ENCODE measurements at regions not wholly inside any gene's neighbourhood (a gene's known extent, or its start where the extent isn't known, plus 50 kb on each side); places are given as distances from the start of the nearest gene placed in this dataset.

GRCh38 chr2:46839045-46839444 lies 76.6 kb downstream of the MCFD2 start:
- DNase-seq = no peak
- Mint-ChIP-seq H3K4me3 (no peak overlapping the region), H3K27me3 (peaks cover 9 to 15% of the 10 kb centered on the region in 2 donors), H3K27ac (no peak overlapping the region), H3K9me3 (no peaks in the 10 kb centered on the region), H3K36me3 (ENCODE audit: insufficient read depth) (no peaks in the 10 kb centered on the region), H3K4me1 (ENCODE audit: low read depth in 2 of 2) (no peaks in the 10 kb centered on the region)
- ATAC-seq (replicated peaks) = no peak

DNA sequence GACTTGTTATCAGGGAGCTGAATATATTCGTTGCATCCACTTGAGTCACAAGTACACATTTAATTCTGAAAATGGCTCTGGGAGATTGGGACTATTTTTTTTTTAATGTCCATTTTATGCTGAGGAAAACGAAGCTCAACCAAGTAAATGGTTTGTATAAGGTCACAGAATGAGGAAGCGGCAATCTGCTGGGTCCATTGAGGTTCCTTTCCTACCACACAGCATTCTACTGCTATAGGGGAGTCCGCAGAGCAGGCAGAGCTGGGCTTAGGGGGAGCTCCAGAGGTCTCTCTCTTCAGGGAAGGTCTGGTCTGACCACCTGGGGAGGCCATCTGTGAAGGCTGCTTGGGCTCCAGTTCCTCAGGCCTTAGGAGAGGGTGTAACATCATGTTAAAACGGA lies 77.9 kb downstream of the MCFD2 start:
- Mint-ChIP-seq H3K4me3 (no peak overlapping the region), H3K4me1 (ENCODE audit: low read depth in 2 of 2) (no peaks in the 10 kb centered on the region), H3K27ac (no peak overlapping the region), H3K9me3 (peaks cover 0 to 2% of the 10 kb centered on the region in 2 donors), H3K27me3 (peaks cover under 1 to 15% of the 10 kb centered on the region in 2 donors), H3K36me3 (ENCODE audit: insufficient read depth) (no peaks in the 10 kb centered on the region)
- DNase-seq (no peak), ATAC-seq (replicated peaks) (no peak)

GRCh38 chr2:46837112-46837454 lies 78.5 kb downstream of the MCFD2 start:
- H3K4me3 Mint-ChIP-seq = no peak overlapping the region
- H3K9me3 Mint-ChIP-seq = peaks cover 0 to 2% of the 10 kb centered on the region in 2 donors
- peaks cover 2 to 16% of the 10 kb centered on the region in 2 donors for H3K27me3 Mint-ChIP-seq
- ATAC-seq (replicated peaks) (no peak), DNase-seq (no peak)
- H3K4me1 Mint-ChIP-seq (ENCODE audit: low read depth in 2 of 2) = no peaks in the 10 kb centered on the region
- no peak overlapping the region for H3K27ac Mint-ChIP-seq
- no peaks in the 10 kb centered on the region for H3K36me3 Mint-ChIP-seq (ENCODE audit: insufficient read depth)

- H3K9me3 Mint-ChIP-seq = peaks cover 0 to 2% of the 10 kb centered on the region in 2 donors
- no peak overlapping the region for H3K27ac Mint-ChIP-seq
- H3K36me3 Mint-ChIP-seq (ENCODE audit: insufficient read depth) = no peaks in the 10 kb centered on the region
- H3K27me3 Mint-ChIP-seq = peaks cover 7 to 22% of the 10 kb centered on the region in 2 donors
- no peak for DNase-seq
- H3K4me1 Mint-ChIP-seq (ENCODE audit: low read depth in 2 of 2) = no peaks in the 10 kb centered on the region
- no peak for ATAC-seq (replicated peaks)
- no peak overlapping the region for H3K4me3 Mint-ChIP-seq
Measured at GRCh38 chr2:46836295-46837111, 79.1 kb downstream of the MCFD2 start.

DNA sequence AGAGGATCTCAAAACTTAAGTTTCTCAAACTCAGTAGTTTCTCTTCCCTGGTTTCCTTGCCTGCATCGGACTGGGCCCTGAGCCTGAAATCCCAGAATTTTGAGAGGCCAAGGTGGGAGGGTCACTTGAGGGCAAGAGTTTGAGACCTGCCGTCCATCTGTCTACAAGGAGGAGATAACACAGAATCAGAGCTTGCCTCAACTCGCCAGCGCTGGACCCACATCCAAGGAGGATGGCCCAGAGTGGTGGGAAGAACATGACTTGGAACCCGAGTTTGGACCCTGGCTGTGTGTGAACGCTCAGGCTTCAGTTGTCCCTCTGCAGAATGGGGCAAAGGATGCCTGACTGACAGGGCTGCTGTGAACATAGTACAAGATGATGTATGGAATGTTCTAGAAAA lies 80.1 kb downstream of the MCFD2 start:
- Mint-ChIP-seq H3K9me3 (peaks cover 0 to 2% of the 10 kb centered on the region in 2 donors), H3K4me1 (ENCODE audit: low read depth in 2 of 2) (no peaks in the 10 kb centered on the region), H3K4me3 (no peak overlapping the region), H3K27ac (no peak overlapping the region), H3K36me3 (ENCODE audit: insufficient read depth) (no peaks in the 10 kb centered on the region), H3K27me3 (peaks cover 12 to 28% of the 10 kb centered on the region in 2 donors)
- ATAC-seq (replicated peaks) (no peak), DNase-seq (no peak)

DNA sequence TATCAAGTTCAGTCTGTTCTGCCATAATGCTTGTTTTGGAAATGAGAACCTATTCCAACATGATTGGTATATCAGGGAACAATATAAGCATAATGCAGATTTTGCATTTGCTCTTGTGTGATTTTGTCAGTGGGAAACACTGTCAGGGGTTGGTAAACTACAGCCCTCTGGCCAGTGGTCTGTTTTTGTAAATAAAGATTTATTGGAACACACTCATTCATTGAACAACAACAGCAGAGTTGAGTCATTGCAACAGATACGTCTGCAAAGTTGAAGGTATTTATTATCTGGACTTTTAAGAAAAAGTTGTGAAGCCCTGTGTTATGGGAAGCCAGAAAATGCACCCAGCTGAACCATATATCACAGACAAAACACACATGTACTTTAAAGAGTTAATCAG lies 83.1 kb downstream of the MCFD2 start:
- H3K4me3 Mint-ChIP-seq = no peak overlapping the region
- H3K27ac Mint-ChIP-seq = no peak overlapping the region
- peaks cover 5 to 8% of the 10 kb centered on the region in 2 donors for H3K9me3 Mint-ChIP-seq
- no peaks in the 10 kb centered on the region for H3K36me3 Mint-ChIP-seq (ENCODE audit: insufficient read depth)
- no peak for DNase-seq
- ATAC-seq (replicated peaks) = no peak
- H3K4me1 Mint-ChIP-seq (ENCODE audit: low read depth in 2 of 2) = no peaks in the 10 kb centered on the region
- peaks cover 32 to 57% of the 10 kb centered on the region in 2 donors for H3K27me3 Mint-ChIP-seq

DNA sequence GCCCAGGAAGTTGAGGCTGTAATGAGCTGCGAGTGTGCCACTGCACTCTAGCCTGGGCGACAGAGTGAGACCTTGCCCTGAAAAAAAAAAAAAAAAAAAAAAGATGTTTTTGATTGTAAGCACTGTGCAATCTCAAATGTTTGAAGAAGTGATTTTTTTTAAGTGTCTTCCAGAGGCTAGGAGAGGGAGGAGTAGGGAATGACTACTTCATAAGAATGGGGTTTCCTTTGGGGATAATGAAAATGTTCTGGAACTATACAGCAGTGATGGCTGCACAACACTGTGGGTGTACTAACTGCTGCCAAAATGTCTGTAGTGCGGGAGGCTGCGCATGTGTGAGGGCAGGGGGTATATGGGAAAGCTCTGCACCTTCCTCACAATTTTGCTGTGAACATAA lies 83.7 kb downstream of the MCFD2 start:
- Mint-ChIP-seq H3K36me3 (ENCODE audit: insufficient read depth) (no peaks in the 10 kb centered on the region), H3K27ac (no peak overlapping the region), H3K9me3 (peaks cover 5 to 8% of the 10 kb centered on the region in 2 donors), H3K4me1 (ENCODE audit: low read depth in 2 of 2) (no peaks in the 10 kb centered on the region), H3K4me3 (no peak overlapping the region), H3K27me3 (peaks cover 39 to 58% of the 10 kb centered on the region in 2 donors)
- ATAC-seq (replicated peaks) (no peak), DNase-seq (no peak)

- H3K4me3 Mint-ChIP-seq = no peak overlapping the region
- no peaks in the 10 kb centered on the region for H3K4me1 Mint-ChIP-seq (ENCODE audit: low read depth in 2 of 2)
- no peaks in the 10 kb centered on the region for H3K36me3 Mint-ChIP-seq (ENCODE audit: insufficient read depth)
- peaks cover 5 to 8% of the 10 kb centered on the region in 2 donors for H3K9me3 Mint-ChIP-seq
- no peak for DNase-seq
- H3K27me3 Mint-ChIP-seq = peaks cover 39 to 58% of the 10 kb centered on the region in 2 donors
- no peak for ATAC-seq (replicated peaks)
- H3K27ac Mint-ChIP-seq = no peak overlapping the region
Measured at GRCh38 chr2:46831051-46831868, 84.3 kb downstream of the MCFD2 start.

- Mint-ChIP-seq H3K27me3 (peaks cover 39 to 61% of the 10 kb centered on the region in 2 donors), H3K4me3 (no peak overlapping the region), H3K36me3 (ENCODE audit: insufficient read depth) (no peaks in the 10 kb centered on the region), H3K27ac (no peak overlapping the region), H3K4me1 (ENCODE audit: low read depth in 2 of 2) (no peaks in the 10 kb centered on the region), H3K9me3 (peaks cover 5 to 8% of the 10 kb centered on the region in 2 donors)
- DNase-seq (no peak), ATAC-seq (replicated peaks) (no peak)
Measured at GRCh38 chr2:46829231-46829995, 86.2 kb downstream of the MCFD2 start.

DNA sequence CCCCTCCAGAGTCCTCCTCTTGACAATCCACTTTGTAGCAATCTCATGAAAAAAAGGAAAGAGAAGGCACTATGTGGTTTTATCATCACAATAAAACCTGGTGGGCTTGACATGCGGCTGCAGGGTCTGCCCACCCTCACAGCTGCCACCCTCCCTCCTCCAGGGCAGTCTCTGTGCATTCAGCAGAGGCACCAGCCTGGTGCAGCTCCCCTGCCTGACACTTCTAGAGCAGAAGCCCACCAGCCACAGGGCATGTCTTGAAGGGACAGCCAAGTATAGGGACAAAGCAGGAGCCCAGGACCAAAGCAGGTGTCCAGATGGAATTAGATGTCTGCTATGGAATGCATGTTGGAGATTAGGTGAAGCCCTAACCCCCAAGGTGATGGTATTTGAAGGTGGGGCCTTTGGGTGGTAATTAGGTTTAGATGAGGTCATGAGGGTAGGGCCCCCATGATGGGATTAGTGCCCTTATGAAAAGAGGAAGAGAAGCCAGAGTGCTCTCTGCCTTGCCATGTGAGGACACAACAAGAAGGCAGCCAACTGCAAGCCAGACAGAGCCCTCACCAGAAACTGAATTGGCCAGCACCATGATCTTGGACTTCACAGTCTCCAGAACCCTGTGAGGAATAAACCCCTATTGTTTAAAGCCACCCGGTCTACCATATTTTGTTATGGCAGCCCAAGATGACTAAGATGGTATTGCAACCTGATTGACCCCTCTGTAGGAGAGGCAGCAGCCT lies 86.9 kb downstream of the MCFD2 start:
- Mint-ChIP-seq H3K9me3 (peaks cover 5 to 8% of the 10 kb centered on the region in 2 donors), H3K36me3 (ENCODE audit: insufficient read depth) (no peaks in the 10 kb centered on the region), H3K27ac (no peak overlapping the region), H3K4me3 (no peak overlapping the region), H3K4me1 (ENCODE audit: low read depth in 2 of 2) (no peaks in the 10 kb centered on the region), H3K27me3 (peaks cover 39 to 62% of the 10 kb centered on the region in 2 donors)
- ATAC-seq (replicated peaks) = no peak
- no peak for DNase-seq

- ATAC-seq (replicated peaks) (no peak), DNase-seq (no peak)
- Mint-ChIP-seq H3K4me3 (no peak overlapping the region), H3K36me3 (ENCODE audit: insufficient read depth) (no peaks in the 10 kb centered on the region), H3K27me3 (peaks cover 39 to 67% of the 10 kb centered on the region in 2 donors), H3K4me1 (ENCODE audit: low read depth in 2 of 2) (no peaks in the 10 kb centered on the region), H3K27ac (no peak overlapping the region), H3K9me3 (peaks cover 4 to 8% of the 10 kb centered on the region in 2 donors)
Measured at GRCh38 chr2:46828135-46828438, 87.5 kb downstream of the MCFD2 start.

DNA sequence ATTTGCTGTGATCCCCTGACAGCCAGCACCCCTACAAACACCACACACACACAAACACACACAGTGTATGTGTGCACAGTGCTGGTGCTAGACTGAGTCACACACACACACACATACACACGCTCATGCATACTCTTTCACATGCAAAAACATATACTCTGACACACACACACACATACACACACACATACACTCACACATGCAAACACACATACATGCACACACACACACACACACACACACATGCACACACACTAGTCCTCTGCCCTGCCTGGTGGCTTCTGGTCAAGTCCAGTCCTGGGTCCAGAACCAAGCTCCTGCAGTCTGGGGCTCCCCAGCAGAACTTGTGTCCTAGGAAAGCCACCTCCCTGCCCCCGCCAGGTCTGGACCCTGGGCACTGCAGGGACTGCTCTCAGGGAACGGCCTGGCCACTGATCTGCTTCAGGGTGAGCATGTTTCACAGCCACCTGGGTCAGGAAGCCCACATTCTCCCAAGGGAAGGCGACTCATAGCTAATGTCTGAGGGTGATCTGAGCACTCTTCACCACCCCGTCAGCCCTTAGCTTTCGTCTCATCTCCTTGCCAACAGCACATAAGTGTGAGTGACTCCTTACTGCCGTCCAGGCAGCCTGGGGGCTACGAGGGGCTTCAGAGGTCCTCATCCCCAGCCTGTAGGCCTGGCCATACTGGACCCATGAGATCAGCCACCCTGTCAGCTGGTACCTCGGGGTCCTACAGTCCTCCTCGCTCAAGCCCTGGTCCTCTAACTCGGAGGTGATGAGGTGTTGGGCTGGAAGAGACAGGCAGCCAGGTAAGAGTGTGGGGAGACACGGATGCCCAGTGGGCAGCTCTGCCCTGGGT lies 88.1 kb downstream of the MCFD2 start:
- Mint-ChIP-seq H3K4me3 (no peak overlapping the region), H3K36me3 (ENCODE audit: insufficient read depth) (no peaks in the 10 kb centered on the region), H3K4me1 (ENCODE audit: low read depth in 2 of 2) (no peaks in the 10 kb centered on the region), H3K27me3 (peaks cover 44 to 73% of the 10 kb centered on the region in 2 donors), H3K9me3 (peaks cover 2 to 8% of the 10 kb centered on the region in 2 donors), H3K27ac (no peak overlapping the region)
- DNase-seq (no peak), ATAC-seq (replicated peaks) (no peak)
